Activated T-cell treated with anti-CD3 and anti-CD28 coated beads, Interleukin-2, amount 50 U/mL, for 72 hours (primary cell): ENCODE measurements at regions not wholly inside any gene's neighbourhood (a gene's known extent, or its start where the extent isn't known, plus 50 kb on each side); places are given as distances from the start of the nearest gene placed in this dataset.

Experiments
- ATAC-seq, 2 donors: fragments of 150-1000 bp; cut with Tn5 transposase; replicated peaks in 1 of 2; 2 replicates each; pipeline ENCODE4 v1.10.0; 2021; ENCODE audit warnings: moderate library complexity in 2 of 2, mild to moderate bottlenecking in 1 of 2
- DNase-seq, 2 donors: peaks; one replicate each; pipeline ENCODE4 v3.0.0; 2021 to 2022; ENCODE audit warnings: mixed read lengths in 1 of 2
- H3K27ac Mint-ChIP-seq: one replicate; pipeline ENCODE4 v1.8.0; 2022; ENCODE audit warnings: mild to moderate bottlenecking, moderate library complexity, mixed read lengths
- H3K27me3 Mint-ChIP-seq: one replicate; pipeline ENCODE4 v1.8.0; 2022; ENCODE audit warnings: low read depth, mixed read lengths
- H3K36me3 Mint-ChIP-seq, 2 donors: one replicate each; pipeline ENCODE4 v1.8.0; 2022; ENCODE audit warnings: mixed read lengths in 2 of 2, mild to moderate bottlenecking in 1 of 2; ENCODE audit not compliant: insufficient read depth in 2 of 2
- H3K4me1 Mint-ChIP-seq: one replicate; pipeline ENCODE4 v1.8.0; 2022; ENCODE audit warnings: low read depth, mixed read lengths
- H3K4me3 Mint-ChIP-seq, 2 donors: one replicate each; pipeline ENCODE4 v1.8.0; 2022; ENCODE audit warnings: mild to moderate bottlenecking in 2 of 2, mixed read lengths in 2 of 2, moderate library complexity in 2 of 2
- H3K9me3 Mint-ChIP-seq, 2 donors: one replicate each; pipeline ENCODE4 v1.8.0; 2022; ENCODE audit warnings: mixed read lengths in 2 of 2

- ATAC-seq = no peak
- H3K4me1 Mint-ChIP-seq = no peaks in the 10 kb centered on the region
- H3K27me3 Mint-ChIP-seq = no peaks in the 10 kb centered on the region
- H3K4me3 Mint-ChIP-seq = no peak overlapping the region
- H3K36me3 Mint-ChIP-seq = no peaks in the 10 kb centered on the region
- DNase-seq = no peak
- H3K9me3 Mint-ChIP-seq = no peaks in the 10 kb centered on the region
- H3K27ac Mint-ChIP-seq = no peak overlapping the region
Measured at GRCh38 chr12:5379749-5380496, 52.0 kb upstream of the NTF3 start.
